GM23338 (cell line): ENCODE measurements at regions not wholly inside any gene's neighbourhood (a gene's known extent, or its start where the extent isn't known, plus 50 kb on each side); places are given as distances from the start of the nearest gene placed in this dataset.

Experiments used
- CREB1 ChIP-seq: fragments of 250-450 bp; sonication (Bioruptor Pico); IDR thresholded peaks from 2 replicates; pipeline ENCODE4 v1.5.0; 2020; ENCODE audit warnings: low read depth, mild to moderate bottlenecking, moderate library complexity
- CTCF ChIP-seq, 2 experiments: fragments of 200-600 bp in 1 of 2; sonication (generic) in 1 of 2; conservative IDR thresholded peaks; 2 replicates each; pipeline versions ENCODE4 v1.5.1 to v1.6.1; 2016 to 2017; ENCODE audit warnings: antibody characterized with exemption in 2 of 2, low read depth in 2 of 2, mild to moderate bottlenecking in 2 of 2, moderate library complexity in 1 of 2
- EZH2 ChIP-seq: fragments of 200-600 bp; sonication (generic); IDR thresholded peaks from one replicate; pipeline ENCODE4 v1.8.0; 2017; ENCODE audit warnings: antibody characterized with exemption, mild to moderate bottlenecking, low read depth; ENCODE audit not compliant: unreplicated experiment
- EZH2phosphoT487 ChIP-seq: fragments of 200-600 bp; sonication (generic); IDR thresholded peaks from one replicate; pipeline ENCODE4 v1.8.1; 2018; ENCODE audit warnings: antibody characterized with exemption; ENCODE audit not compliant: unreplicated experiment
- JUNB ChIP-seq: IDR thresholded peaks from one replicate; pipeline ENCODE4 v1.6.1; 2016; ENCODE audit warnings: antibody characterized with exemption; ENCODE audit not compliant: unreplicated experiment
- NANOG ChIP-seq: IDR thresholded peaks from 2 replicates; pipeline ENCODE4 v1.6.1; 2016; ENCODE audit warnings: antibody characterized with exemption, borderline replicate concordance
- POLR2AphosphoS5 ChIP-seq: IDR thresholded peaks from 2 replicates; pipeline ENCODE4 v1.6.1; 2016; ENCODE audit warnings: antibody characterized with exemption, low read depth
- ZNF114 ChIP-seq: fragments of 250-450 bp; sonication (Bioruptor Pico); IDR thresholded peaks from 2 replicates; pipeline ENCODE4 v1.5.0; 2020; ENCODE audit warnings: mild to moderate bottlenecking, moderate library complexity
- ZNF331 ChIP-seq: fragments of 250-450 bp; sonication (Bioruptor Pico); IDR thresholded peaks from 2 replicates; pipeline ENCODE4 v1.5.0; 2020; ENCODE audit warnings: low read depth, mild to moderate bottlenecking, moderate library complexity
- ZNF462 ChIP-seq: fragments of 250-450 bp; sonication (Bioruptor Pico); IDR thresholded peaks from 2 replicates; pipeline ENCODE4 v1.5.0; 2020; ENCODE audit warnings: mild to moderate bottlenecking, moderate library complexity
- TF ChIP-seq, protein P1 (sequence below): IDR thresholded peaks from one replicate; pipeline ENCODE4 v1.6.1; 2018; ENCODE audit warnings: antibody characterized with exemption; ENCODE audit not compliant: unreplicated experiment
- TF ChIP-seq, protein P2 (sequence below): IDR thresholded peaks from 2 replicates; pipeline ENCODE4 v1.6.1; 2016; ENCODE audit warnings: antibody characterized with exemption

- TF ChIP-seq CTCF (conservative IDR thresholded peaks at IDR 0.05; ENCODE audit: low read depth in 2 of 2) (no peak), POLR2AphosphoS5 (no peak), EZH2phosphoT487 (no peak), CREB1 (CRISPR knock-in tag) (no peak), JUNB (no peak), EZH2 (no peak), NANOG (no peak), ZNF331 (no peak), ZNF114 (no peak), ZNF462 (CRISPR knock-in tag) (no peak)
- TF ChIP-seq, protein P1, sequence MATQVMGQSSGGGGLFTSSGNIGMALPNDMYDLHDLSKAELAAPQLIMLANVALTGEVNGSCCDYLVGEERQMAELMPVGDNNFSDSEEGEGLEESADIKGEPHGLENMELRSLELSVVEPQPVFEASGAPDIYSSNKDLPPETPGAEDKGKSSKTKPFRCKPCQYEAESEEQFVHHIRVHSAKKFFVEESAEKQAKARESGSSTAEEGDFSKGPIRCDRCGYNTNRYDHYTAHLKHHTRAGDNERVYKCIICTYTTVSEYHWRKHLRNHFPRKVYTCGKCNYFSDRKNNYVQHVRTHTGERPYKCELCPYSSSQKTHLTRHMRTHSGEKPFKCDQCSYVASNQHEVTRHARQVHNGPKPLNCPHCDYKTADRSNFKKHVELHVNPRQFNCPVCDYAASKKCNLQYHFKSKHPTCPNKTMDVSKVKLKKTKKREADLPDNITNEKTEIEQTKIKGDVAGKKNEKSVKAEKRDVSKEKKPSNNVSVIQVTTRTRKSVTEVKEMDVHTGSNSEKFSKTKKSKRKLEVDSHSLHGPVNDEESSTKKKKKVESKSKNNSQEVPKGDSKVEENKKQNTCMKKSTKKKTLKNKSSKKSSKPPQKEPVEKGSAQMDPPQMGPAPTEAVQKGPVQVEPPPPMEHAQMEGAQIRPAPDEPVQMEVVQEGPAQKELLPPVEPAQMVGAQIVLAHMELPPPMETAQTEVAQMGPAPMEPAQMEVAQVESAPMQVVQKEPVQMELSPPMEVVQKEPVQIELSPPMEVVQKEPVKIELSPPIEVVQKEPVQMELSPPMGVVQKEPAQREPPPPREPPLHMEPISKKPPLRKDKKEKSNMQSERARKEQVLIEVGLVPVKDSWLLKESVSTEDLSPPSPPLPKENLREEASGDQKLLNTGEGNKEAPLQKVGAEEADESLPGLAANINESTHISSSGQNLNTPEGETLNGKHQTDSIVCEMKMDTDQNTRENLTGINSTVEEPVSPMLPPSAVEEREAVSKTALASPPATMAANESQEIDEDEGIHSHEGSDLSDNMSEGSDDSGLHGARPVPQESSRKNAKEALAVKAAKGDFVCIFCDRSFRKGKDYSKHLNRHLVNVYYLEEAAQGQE, result no peak
- TF ChIP-seq, protein P2, sequence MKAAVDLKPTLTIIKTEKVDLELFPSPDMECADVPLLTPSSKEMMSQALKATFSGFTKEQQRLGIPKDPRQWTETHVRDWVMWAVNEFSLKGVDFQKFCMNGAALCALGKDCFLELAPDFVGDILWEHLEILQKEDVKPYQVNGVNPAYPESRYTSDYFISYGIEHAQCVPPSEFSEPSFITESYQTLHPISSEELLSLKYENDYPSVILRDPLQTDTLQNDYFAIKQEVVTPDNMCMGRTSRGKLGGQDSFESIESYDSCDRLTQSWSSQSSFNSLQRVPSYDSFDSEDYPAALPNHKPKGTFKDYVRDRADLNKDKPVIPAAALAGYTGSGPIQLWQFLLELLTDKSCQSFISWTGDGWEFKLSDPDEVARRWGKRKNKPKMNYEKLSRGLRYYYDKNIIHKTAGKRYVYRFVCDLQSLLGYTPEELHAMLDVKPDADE, result no peak
Measured at GRCh38 chr11:106276126-106276525, 198.7 kb downstream of the AASDHPPT start.
